KG1 (cell line): ENCODE measurements at regions not wholly inside any gene's neighbourhood (a gene's known extent, or its start where the extent isn't known, plus 50 kb on each side); places are given as distances from the start of the nearest gene placed in this dataset.

Source experiments
- DNase-seq: peaks from one replicate; lab custom pipeline; 2025; lab: John Stamatoyannopoulos, UW

DNA sequence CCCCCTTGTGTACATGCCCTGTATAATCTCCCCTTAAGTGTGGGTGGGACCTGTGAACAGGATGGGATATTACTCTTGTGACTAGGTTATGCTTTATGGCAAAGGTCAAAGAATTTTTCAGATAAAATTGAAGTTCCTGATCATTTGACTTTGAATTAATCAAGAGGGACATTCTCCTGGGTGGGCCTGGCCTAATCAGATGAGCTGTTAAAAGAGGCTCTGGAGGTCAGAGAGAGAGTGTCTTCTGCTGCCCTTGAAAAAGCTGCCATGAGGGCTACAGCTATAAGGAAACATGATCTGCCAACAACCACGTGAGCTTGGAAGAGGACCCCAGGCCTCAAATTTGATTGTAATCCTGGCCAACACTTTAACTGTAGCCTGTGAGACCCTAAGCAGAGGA lies 125.6 kb upstream of the CSF3R start:
- DNase-seq: no peak

- no peak for DNase-seq
These were observed 124.5 kb upstream of the CSF3R start for GRCh38 chr1:36607263-36607651.

- no peak for DNase-seq
These were observed 124.0 kb upstream of the CSF3R start for GRCh38 chr1:36606641-36607262.

DNA sequence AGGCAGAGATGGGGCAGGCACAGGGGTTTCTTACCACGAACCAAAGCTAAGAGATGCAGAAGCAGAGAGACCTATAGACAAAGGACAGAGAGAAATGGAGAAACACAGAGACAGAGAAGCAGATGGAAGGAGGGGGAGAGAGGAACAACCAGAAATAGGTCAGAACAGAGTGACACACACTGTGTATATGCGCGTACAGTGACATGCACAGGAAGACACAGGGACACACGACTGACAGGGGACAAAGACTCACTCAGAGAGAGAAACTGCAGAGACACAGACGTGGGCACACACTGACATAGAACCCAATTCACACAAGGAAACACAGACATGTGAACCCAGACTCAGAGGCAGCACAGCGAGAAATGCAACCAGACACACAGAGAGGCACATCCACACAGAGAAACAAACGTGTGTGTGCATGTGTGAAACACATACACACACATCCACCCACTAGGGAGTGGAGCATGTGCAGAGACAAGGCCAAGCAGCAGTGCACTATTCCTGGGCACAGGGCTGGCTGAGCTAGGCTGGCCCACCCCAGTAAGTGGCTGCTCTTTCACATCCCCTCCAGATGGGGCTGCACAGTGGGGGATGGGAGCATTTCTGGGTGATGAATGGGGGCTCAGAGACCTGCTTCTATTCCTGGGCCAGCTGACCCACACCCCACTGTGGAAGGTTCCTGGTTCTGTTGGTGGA lies 123.4 kb upstream of the CSF3R start:
- DNase-seq: no peak

- no peak for DNase-seq
These were observed 120.7 kb upstream of the CSF3R start for GRCh38 chr1:36603461-36603860.

DNA sequence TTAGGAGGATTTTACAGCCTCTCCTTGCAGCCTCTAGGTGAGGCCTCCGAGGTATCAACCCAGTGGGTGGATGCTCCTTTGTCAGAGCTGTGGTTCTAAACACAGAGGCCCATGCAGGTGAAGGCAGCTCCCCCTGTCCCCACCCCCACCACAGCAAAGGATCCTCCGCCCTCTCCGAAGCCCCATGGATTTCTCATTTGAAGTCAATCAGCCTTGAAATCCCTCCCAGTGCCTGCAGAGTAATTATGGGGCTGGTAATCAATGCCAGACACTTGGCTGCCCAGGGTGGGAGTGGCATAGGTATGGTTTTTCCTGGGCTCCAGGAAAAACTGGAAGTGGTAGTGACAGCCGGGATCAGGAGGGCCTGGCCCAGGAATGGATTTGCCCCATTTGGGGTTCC lies 119.5 kb upstream of the CSF3R start:
- DNase-seq: no peak

GRCh38 chr1:36599828-36600227 lies 117.1 kb upstream of the CSF3R start:
- DNase-seq: no peak

DNA sequence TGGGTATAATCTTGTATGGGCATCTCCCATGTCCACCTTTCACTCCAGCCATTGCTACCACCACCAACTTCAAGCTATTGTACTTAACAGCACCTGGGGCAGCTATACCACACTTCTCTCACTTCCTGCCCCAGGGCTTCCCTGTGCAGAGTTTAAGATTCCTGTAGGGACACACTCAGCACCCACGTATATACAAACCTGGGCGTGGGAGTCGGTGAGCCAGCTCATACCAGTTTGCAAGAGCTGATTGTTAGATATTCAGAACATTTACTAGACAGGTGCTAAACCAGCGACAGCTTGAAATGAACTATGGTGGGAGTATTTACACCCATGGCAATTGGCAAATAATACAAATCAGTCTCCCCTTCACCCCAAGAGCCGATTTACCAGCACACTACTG lies 114.8 kb upstream of the CSF3R start:
- no peak for DNase-seq

- DNase-seq: no peak
These were observed 113.2 kb upstream of the CSF3R start for GRCh38 chr1:36595921-36596320.

DNA sequence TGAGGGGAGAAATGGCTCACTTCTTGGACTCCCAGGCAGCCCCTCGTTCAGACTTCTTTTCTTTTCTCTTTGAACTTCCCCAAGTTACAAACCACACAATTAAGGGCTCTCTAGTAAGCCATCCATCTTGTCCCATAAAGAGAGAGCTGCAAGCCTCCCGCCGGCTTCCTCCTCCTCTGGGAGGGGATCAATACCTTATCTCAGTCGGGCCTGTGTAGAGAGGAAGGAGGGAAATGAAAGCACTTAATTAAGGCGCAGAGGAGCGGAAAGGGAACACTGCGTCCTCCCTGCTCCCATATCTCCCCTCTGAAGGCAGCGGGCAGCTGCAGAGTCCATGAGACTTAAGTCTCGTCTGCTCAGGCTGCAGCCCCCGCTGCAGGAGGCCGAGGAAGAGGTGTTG lies 112.6 kb upstream of the CSF3R start:
- no peak for DNase-seq

DNA sequence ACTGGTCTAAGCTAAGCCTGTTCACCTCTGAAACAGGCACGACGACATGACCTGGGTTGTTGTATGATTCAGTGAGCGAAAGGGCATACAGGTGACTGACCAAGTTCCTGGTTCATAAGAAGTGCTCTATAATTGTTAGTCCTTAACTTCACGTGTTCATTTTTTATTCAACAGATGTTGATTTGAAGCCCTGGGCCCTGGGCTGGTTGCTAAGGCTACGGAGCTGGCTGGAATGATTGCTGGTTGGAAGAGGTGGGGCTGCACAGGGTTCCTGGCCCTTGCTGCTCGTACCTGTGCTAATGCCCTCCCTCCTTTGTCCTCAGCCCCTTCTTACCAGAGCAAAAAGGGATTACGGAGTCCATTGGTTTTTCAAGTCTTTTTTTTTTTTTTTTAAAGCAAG lies 111.3 kb upstream of the CSF3R start:
- DNase-seq: no peak

GRCh38 chr1:36591278-36591677 lies 108.6 kb upstream of the CSF3R start:
- DNase-seq: no peak

GRCh38 chr1:36590771-36591170 lies 108.1 kb upstream of the CSF3R start:
- no peak for DNase-seq

DNA sequence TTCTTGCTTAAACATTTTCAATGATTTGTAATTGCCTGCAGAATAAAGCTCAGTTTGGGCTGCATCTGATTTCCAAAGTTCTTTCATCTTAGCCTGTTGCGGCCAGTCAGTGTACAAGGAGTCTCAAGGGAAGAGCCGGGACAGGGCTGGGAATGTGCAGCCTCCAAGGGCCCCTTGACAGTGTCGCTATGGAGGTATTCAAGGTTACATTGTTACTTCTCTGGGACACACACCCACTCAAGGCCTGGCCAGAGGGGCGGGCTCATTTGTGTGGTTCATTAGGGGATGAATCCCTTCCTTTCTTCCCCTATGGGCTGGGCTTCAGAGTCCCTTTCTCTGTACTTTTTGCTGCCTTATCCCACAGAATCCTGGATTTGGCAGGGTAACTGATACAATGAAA lies 107.6 kb upstream of the CSF3R start:
- no peak for DNase-seq

DNA sequence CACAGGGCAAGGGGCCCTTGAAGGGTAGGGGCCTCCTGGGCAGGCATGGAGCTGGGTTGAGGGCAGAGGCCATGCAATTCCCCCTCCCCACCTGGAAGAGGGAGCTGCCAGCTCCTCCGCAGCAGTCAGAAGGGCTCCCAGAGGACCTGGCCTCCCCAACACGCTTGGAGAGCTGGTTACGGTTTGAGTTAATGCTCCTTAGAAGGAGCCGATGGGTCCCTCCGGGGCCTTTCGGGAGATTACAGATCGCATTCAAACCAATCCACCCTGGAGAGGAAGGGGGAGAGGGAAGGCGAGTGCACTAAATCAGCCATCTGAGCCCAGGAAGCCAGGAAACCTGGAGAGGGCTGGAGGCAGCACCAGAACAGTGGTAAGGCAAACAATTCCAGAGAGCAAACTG lies 106.3 kb upstream of the CSF3R start:
- no peak for DNase-seq

GRCh38 chr1:36585569-36586548 lies 103.1 kb upstream of the CSF3R start:
- DNase-seq: no peak

DNA sequence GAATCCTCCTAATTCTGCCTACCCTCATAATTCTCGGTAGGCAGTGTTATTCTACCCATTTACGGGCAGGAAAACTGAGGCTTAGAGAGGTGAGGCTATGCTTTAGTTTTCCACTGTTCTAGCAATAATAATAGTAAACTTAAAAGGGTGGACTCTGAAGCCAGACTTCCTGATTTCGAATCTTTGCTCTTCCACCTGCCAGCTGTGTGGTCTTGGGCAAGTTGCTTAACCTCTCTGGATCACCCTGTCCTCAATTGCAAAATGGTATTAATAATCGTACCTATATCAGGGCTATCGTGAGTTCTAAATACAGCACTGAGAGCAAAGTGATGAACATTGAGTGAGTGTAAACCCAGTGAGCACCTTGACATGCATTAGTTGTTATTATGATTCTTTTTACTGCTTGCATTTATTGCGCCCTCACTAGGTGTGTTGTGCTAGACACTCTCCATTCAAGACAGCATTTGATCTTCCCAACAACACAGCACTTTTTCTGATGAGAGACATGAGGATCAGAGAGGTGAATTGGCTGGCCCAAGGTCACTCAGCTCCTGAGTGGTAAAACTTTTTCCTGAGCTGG lies 102.3 kb upstream of the CSF3R start:
- DNase-seq: no peak

GRCh38 chr1:36583980-36584782 lies 101.5 kb upstream of the CSF3R start:
- no peak for DNase-seq

DNA sequence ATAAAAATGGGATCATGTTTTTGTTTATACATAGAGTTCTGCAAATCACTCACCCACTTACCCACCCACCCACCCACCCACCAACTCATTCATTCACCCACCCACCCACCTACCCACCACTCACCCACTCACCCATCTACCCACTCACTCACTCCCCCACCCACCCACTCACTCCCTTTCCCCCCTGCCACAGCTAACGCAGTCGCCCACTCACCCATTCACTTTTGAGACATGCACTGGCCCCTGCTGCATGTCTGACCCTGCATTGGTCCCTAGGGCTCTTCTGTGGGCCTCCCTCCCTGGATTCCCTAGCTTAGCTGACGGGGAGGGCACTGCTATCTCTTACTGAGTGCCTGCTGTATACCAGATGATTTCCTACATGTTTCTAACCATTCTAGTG lies 100.4 kb upstream of the CSF3R start:
- DNase-seq: no peak

- no peak for DNase-seq
These were observed 99.5 kb upstream of the CSF3R start for GRCh38 chr1:36582066-36582755.

DNA sequence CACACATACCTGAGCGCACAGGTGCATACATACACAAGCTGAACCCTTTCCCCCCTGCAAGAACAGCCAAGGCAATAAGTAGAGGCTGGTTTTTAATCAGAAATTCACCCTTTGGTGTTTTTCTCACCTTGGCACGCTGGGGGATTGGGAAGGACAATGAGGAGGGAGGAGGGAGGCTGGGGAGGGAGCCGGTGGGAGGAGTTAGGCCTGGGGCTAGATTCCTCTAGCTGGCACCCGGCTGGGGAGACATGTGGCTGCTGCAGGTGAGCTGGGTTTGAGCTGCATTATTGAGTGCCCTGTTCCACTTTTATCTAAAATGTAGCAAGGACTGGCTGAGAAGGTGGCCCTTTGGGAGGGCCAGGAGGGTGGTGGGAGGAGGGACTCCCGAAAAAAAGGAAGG lies 97.8 kb upstream of the CSF3R start:
- DNase-seq: no peak
